ENCODE measurements at regions not wholly inside any gene's neighbourhood (a gene's known extent, or its start where the extent isn't known, plus 50 kb on each side); places are given as distances from the start of the nearest gene placed in this dataset.

DNA sequence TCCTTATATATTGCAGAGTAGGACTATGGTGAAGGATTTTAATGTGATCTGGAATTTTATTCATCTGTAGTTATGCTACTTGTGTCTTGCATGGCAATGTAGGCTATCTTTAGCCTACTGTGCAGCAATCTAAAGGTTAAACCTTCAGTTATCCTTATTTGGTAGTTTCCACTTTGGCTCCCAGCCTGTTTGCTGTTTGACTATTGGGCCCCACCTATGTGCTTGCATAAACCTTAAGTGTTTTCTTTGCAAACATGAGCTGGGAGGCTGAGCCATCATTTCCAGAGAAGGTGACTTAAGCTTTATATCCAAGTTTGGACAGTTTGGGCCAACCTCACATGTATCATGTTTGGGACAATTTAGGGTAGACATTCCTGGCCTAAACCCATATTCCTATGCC lies 537.5 kb downstream of the BTBD3 start:
- TF ChIP-seq CTCF (IDR thresholded peaks at IDR 0.05) (no peak), EZH2 (IDR thresholded peaks at IDR 0.05) (no peak), EZH2phosphoT487 (IDR thresholded peaks at IDR 0.05) (no peak)
